Lower leg skin (tissue), 4 donors: ENCODE measurements at regions not wholly inside any gene's neighbourhood (a gene's known extent, or its start where the extent isn't known, plus 50 kb on each side); places are given as distances from the start of the nearest gene placed in this dataset.

Source experiments
- DNase-seq, 2 donors: peaks; one replicate each; pipeline ENCODE4 v3.0.0-alpha.2; 2019; ENCODE audit warnings: low spot score in 2 of 2
- H3K4me3 ChIP-seq: fragments of 200-600 bp; sonication (generic); 2 replicates; pipeline ENCODE4 v1.5.1; 2017; ENCODE audit warnings: mild to moderate bottlenecking, low read depth; ENCODE audit not compliant: poor library complexity, severe bottlenecking
- CTCF ChIP-seq, 3 donors: fragments of 450-650 bp; IDR thresholded peaks; one replicate each; pipeline ENCODE4 v1.5.1; 2016; ENCODE audit warnings: antibody characterized with exemption in 3 of 3, mild to moderate bottlenecking in 3 of 3, moderate library complexity in 2 of 3
- POLR2A ChIP-seq, 2 donors: fragments of 450-650 bp; IDR thresholded peaks; one replicate each; pipeline ENCODE4 v1.6.1; 2016 to 2017; ENCODE audit warnings: antibody characterized with exemption in 2 of 2, mild to moderate bottlenecking in 1 of 2, moderate library complexity in 1 of 2
- WGBS, 2 donors: methylation state at CpG; one replicate each; pipeline ENCODE4 v1.1.5; 2018; 5-methylcytosine and 5-hydroxymethylcytosine counted together
- intact Hi-C: fragments of 100-400 bp; cut with DNase I; formaldehyde crosslinking; loops from one replicate; pipeline ENCODE4 v1.15.0; 2023; ENCODE audit warnings: low total_unique reads

DNA sequence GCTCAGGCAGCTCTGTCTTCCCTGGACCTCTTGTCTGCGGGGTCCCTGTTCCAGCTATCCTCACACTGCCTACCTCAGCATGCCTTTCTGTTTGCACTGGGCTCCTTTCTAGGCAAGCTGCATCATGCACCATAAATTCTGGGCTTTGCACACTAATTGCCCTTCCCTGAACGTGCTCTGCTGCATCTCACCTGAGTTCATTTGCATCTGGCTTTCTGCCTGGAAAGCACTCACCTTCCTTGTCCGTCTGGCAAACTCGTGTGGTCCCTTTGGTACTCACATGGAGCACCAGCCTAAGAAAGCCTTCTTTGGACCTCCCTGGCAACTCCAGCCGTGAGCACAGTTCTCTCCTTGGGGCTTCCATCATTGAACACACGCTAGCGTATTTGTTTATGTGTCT lies 365.6 kb downstream of the SV2B start:
- no peak for DNase-seq

DNA sequence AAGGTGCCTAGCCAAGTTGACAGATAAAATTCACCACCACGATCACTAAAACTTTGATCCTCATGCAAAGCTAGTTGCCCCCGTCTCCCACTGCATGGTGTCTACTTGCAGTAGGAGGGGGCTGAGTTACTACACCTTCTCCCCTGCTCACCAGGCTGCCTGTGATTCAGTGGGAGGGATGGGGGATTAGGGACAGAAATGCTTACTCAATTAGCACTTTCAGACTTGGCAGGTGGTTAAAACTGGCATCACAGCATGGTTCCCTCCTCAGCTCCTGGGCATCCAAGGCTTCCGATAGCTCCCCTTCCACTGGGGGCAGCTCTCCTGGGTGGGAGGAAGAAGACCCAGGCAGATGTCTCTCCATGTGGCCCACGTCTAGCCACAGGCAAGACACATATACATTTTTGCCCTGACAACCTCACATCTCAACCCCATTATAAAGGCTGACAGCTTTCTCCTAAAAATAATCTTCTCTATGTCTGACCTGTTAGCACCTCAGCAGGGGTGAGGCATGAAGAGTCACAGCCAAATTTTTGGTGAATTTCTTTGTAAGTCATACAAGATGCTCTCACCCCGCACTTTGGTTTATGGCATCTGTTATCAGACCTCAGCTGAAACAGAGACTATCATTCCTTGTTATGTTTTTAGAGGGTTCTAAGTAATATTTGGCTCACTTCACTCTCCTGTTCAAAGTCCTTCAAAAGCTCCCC lies 369.0 kb downstream of the SV2B start:
- TF ChIP-seq POLR2A (IDR thresholded peaks at IDR 0.05) (no peak), CTCF (IDR thresholded peaks at IDR 0.05) (no peak)
- whole genome bisulfite sequencing, 2 donors: 82 to 84% methylated on average over 5 of the region's 5 CpGs
- DNase-seq: no peak
- no peak overlapping the region for H3K4me3 ChIP-seq
- intact Hi-C loops: no loop called here

More for the DNA sequence above, 365.6 kb downstream of the SV2B start:
- intact Hi-C loops: no loop called here
- 50 to 59% methylated on average over 7 of the region's 7 CpGs for WGBS, 2 donors
- no peak overlapping the region for H3K4me3 ChIP-seq
- TF ChIP-seq POLR2A (IDR thresholded peaks at IDR 0.05): no peak
- TF ChIP-seq CTCF (IDR thresholded peaks at IDR 0.05): no peak

DNA sequence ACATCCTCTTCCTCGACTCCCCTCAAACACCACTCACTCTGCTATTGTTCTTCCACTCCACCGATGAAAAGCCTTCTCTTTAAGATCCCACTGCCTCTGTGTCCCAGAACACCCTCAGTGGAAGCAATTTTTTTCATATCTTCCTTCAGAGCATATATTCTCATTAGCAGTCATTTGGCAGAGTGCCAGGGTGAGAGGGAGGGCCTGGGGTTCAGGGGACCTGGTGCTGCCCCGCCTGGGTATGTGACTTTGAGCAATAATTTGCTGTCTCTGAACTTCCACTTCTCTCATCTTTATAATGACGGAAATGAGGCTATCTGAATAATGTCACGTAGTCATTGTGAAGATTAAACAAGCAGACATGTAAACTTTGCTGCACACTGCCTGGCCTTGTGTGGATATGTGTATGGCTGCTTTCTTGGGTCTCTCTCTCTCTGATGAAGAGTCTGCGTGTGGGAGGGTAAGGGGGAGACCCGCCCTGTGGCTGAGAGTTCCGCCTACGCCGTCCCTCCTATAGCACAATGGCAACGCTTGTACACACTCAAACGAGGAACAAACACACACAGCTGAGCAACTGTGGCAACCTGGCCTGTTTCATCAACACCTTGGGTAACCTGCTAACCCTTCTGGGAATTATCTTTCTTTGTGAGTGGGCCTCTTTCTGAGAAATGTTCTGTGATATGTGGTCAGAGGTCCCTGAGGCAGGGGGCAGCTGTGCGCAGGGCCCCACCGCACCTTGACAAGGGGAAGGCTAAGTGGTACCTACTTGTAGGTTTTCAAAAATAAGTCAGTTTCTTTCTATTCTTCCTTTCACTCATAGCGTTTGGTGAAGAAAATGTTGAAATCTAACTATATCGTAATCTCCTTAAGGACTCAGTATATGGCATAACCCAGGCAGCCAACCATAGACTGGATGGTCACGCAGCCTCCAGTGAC lies 369.8 kb downstream of the SV2B start:
- H3K4me3 ChIP-seq: no peak overlapping the region
- 83% methylated on average over 17 of the region's 17 CpGs for WGBS, 2 donors
- TF ChIP-seq POLR2A (IDR thresholded peaks at IDR 0.05) (no peak), CTCF (IDR thresholded peaks at IDR 0.05) (no peak)
- intact Hi-C loops: no loop called here
- DNase-seq: no peak

DNA sequence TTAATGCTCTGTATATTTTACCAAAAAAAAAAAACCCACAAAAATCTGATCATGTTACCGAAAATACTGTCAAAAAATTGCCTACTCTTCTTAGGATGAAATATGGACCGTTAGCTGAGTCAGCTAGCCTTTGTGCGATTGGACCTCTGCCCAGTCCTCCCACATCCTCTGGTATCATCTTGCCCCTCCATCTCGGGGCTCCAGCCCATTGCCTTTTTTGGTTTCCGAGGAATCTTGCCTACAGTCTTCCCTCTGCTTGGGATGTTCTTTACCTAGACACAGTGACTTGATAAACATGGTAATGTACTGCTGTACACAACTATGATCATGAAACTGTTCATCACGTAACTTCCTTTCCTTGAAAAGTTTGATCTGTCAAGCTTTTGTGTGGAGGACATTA lies 371.4 kb downstream of the SV2B start:
- WGBS, 2 donors: 55 to 57% methylated on average over 6 of the region's 6 CpGs
- no peak overlapping the region for H3K4me3 ChIP-seq
- TF ChIP-seq CTCF (IDR thresholded peaks at IDR 0.05) (no peak), POLR2A (IDR thresholded peaks at IDR 0.05) (no peak)

GRCh38 chr15:91472316-91472756 lies 372.3 kb downstream of the SV2B start:
- no peak for TF ChIP-seq CTCF (IDR thresholded peaks at IDR 0.05)
- TF ChIP-seq POLR2A (IDR thresholded peaks at IDR 0.05): no peak
- H3K4me3 ChIP-seq: no peak overlapping the region
- DNase-seq: no peak
- intact Hi-C loops: no loop called here
- WGBS, 2 donors: 54% methylated on average over 3 of the region's 3 CpGs

More for the DNA sequence above, 371.4 kb downstream of the SV2B start:
- no peak for DNase-seq
- intact Hi-C loops: no loop called here
